ENCODE measurements at regions not wholly inside any gene's neighbourhood (a gene's known extent, or its start where the extent isn't known, plus 50 kb on each side); places are given as distances from the start of the nearest gene placed in this dataset.

- H3K27ac ChIP-seq: no peak overlapping the region
- no peaks in the 10 kb centered on the region for H3K27me3 ChIP-seq
- H3K9me3 ChIP-seq: no peaks in the 10 kb centered on the region
- intact Hi-C loops (cut with DNase I; ENCODE audit: low total_unique reads): no loop called here
- TF ChIP-seq POLR2A (IDR thresholded peaks at IDR 0.05): no peak
- no peak for TF ChIP-seq CTCF (IDR thresholded peaks at IDR 0.05)
- no peaks in the 10 kb centered on the region for H3K36me3 ChIP-seq
- peak; percentile 13 to 30 for DNase-seq
- no peak overlapping the region for H3K4me3 ChIP-seq
- peaks cover 0 to 4% of the 10 kb centered on the region in 2 donors for H3K4me1 ChIP-seq
Measured at GRCh38 chr1:170309389-170310013, 163.7 kb downstream of the NTMT2 start.

GRCh38 chr1:170310014-170310405 lies 164.3 kb downstream of the NTMT2 start:
- H3K4me1 ChIP-seq: peaks cover 0 to 4% of the 10 kb centered on the region in 2 donors
- H3K27ac ChIP-seq: no peak overlapping the region
- H3K4me3 ChIP-seq: no peak overlapping the region
- H3K9me3 ChIP-seq: no peaks in the 10 kb centered on the region
- DNase-seq: no peak
- intact Hi-C loops (cut with DNase I; ENCODE audit: low total_unique reads): no loop called here
- no peaks in the 10 kb centered on the region for H3K36me3 ChIP-seq
- no peaks in the 10 kb centered on the region for H3K27me3 ChIP-seq
- no peak for TF ChIP-seq POLR2A (IDR thresholded peaks at IDR 0.05)
- TF ChIP-seq CTCF (IDR thresholded peaks at IDR 0.05): no peak

GRCh38 chr1:170310951-170311350 lies 165.2 kb downstream of the NTMT2 start:
- peaks cover 0 to 4% of the 10 kb centered on the region in 2 donors for H3K4me1 ChIP-seq

GRCh38 chr1:170313306-170313705 lies 167.5 kb downstream of the NTMT2 start:
- TF ChIP-seq CTCF (IDR thresholded peaks at IDR 0.05) (no peak), POLR2A (IDR thresholded peaks at IDR 0.05) (no peak)
- peaks cover 0 to 4% of the 10 kb centered on the region in 2 donors for H3K4me1 ChIP-seq
- DNase-seq: no peak
- no peaks in the 10 kb centered on the region for H3K36me3 ChIP-seq
- no peak overlapping the region for H3K27ac ChIP-seq
- no peak overlapping the region for H3K4me3 ChIP-seq
- no peaks in the 10 kb centered on the region for H3K27me3 ChIP-seq
- intact Hi-C loops (cut with DNase I; ENCODE audit: low total_unique reads): no loop called here
- no peaks in the 10 kb centered on the region for H3K9me3 ChIP-seq

More at GRCh38 chr1:170310951-170311350, 165.2 kb downstream of the NTMT2 start:
- no peak overlapping the region for H3K4me3 ChIP-seq
- H3K27me3 ChIP-seq: no peaks in the 10 kb centered on the region
- no peak for DNase-seq
- TF ChIP-seq POLR2A (IDR thresholded peaks at IDR 0.05) (no peak), CTCF (IDR thresholded peaks at IDR 0.05) (no peak)
- no peak overlapping the region for H3K27ac ChIP-seq
- H3K9me3 ChIP-seq: no peaks in the 10 kb centered on the region
- intact Hi-C loops (cut with DNase I; ENCODE audit: low total_unique reads): no loop called here
- H3K36me3 ChIP-seq: no peaks in the 10 kb centered on the region

- Histone ChIP-seq H3K27me3 (no peaks in the 10 kb centered on the region), H3K36me3 (no peaks in the 10 kb centered on the region), H3K9me3 (no peaks in the 10 kb centered on the region), H3K4me3 (no peak overlapping the region), H3K27ac (no peak overlapping the region), H3K4me1 (peaks cover 0 to 6% of the 10 kb centered on the region in 2 donors)
- intact Hi-C loops (cut with DNase I; ENCODE audit: low total_unique reads): no loop called here
- DNase-seq: no peak
- TF ChIP-seq POLR2A (IDR thresholded peaks at IDR 0.05) (no peak), CTCF (IDR thresholded peaks at IDR 0.05) (no peak)
Measured at GRCh38 chr1:170316270-170316669, 170.5 kb downstream of the NTMT2 start.
